ENCODE measurements at regions not wholly inside any gene's neighbourhood (a gene's known extent, or its start where the extent isn't known, plus 50 kb on each side); places are given as distances from the start of the nearest gene placed in this dataset.

GRCh38 chr2:238989484-238989883, 141.6 kb downstream of the TWIST2 start:
- Mint-ChIP-seq H3K4me3 (no peak overlapping the region), H3K36me3 (no peaks in the 10 kb centered on the region), H3K4me1 (no peaks in the 10 kb centered on the region), H3K27ac (no peak overlapping the region), H3K27me3 (peaks cover 13% of the 10 kb centered on the region), H3K9me3 (ENCODE audit: low read depth) (peaks cover 3% of the 10 kb centered on the region)
- DNase-seq = no peak
- CTCF ChIA-PET = no interaction called here
- no peak for ATAC-seq

GRCh38 chr2:238994432-238994831, 146.5 kb downstream of the TWIST2 start:
- H3K9me3 Mint-ChIP-seq (ENCODE audit: low read depth) = peaks cover 3% of the 10 kb centered on the region
- H3K27me3 Mint-ChIP-seq = peaks cover 18% of the 10 kb centered on the region
- ATAC-seq = no peak
- no peak for DNase-seq
- CTCF ChIA-PET = no interaction called here
- no peaks in the 10 kb centered on the region for H3K4me1 Mint-ChIP-seq
- no peak overlapping the region for H3K27ac Mint-ChIP-seq
- no peak overlapping the region for H3K4me3 Mint-ChIP-seq
- H3K36me3 Mint-ChIP-seq = no peaks in the 10 kb centered on the region

DNA sequence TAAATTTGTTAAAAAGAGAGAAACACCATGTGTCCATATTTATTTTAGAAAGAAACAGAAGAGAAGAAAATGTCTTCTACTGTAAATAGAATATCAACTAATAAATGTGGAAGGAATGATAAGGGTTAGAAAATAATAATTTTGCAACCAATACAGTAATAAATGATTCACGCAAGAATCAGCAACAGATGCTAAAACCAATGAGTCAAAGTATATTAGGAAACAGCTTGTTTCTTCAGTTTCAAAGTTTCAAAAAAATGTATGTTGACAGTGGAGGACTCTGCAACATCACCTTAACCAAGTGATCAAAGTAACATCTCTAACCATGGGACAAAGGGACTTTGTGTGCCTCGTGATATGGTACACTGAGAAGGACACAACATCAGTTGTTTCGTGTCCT, 147.0 kb downstream of the TWIST2 start:
- H3K27ac Mint-ChIP-seq = no peak overlapping the region
- H3K36me3 Mint-ChIP-seq = no peaks in the 10 kb centered on the region
- CTCF ChIA-PET = no interaction called here
- H3K4me1 Mint-ChIP-seq = no peaks in the 10 kb centered on the region
- H3K9me3 Mint-ChIP-seq (ENCODE audit: low read depth) = peaks cover 3% of the 10 kb centered on the region
- ATAC-seq (no peak), DNase-seq (no peak)
- peaks cover 18% of the 10 kb centered on the region for H3K27me3 Mint-ChIP-seq
- H3K4me3 Mint-ChIP-seq = no peak overlapping the region

GRCh38 chr2:238995634-238996033, 147.7 kb downstream of the TWIST2 start:
- CTCF ChIA-PET = no interaction called here
- Mint-ChIP-seq H3K27ac (no peak overlapping the region), H3K4me3 (no peak overlapping the region), H3K9me3 (ENCODE audit: low read depth) (peaks cover 3% of the 10 kb centered on the region), H3K36me3 (no peaks in the 10 kb centered on the region), H3K27me3 (peaks cover 18% of the 10 kb centered on the region), H3K4me1 (no peaks in the 10 kb centered on the region)
- ATAC-seq (no peak), DNase-seq (no peak)

GRCh38 chr2:238996331-238997136, 148.6 kb downstream of the TWIST2 start:
- no peak overlapping the region for H3K4me3 Mint-ChIP-seq
- no peak overlapping the region for H3K27ac Mint-ChIP-seq
- H3K27me3 Mint-ChIP-seq = peaks cover 13% of the 10 kb centered on the region
- ATAC-seq = no peak
- H3K4me1 Mint-ChIP-seq = no peaks in the 10 kb centered on the region
- CTCF ChIA-PET = no interaction called here
- H3K36me3 Mint-ChIP-seq = no peaks in the 10 kb centered on the region
- DNase-seq = no peak
- H3K9me3 Mint-ChIP-seq (ENCODE audit: low read depth) = peaks cover 3% of the 10 kb centered on the region

DNA sequence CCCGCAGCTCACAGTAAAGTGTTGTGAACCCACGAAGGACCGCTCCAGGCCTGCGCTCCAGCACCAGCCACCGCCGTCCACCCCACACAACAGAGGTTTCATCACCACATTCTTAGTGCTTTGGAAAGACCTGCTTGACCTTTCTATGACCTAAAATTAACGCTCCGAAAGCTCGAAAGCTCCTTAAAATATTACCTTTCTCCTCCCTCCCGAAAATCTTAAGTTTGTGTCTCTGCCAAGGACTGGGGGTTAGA, 149.2 kb downstream of the TWIST2 start:
- no peaks in the 10 kb centered on the region for H3K36me3 Mint-ChIP-seq
- CTCF ChIA-PET = no interaction called here
- no peak for DNase-seq
- H3K9me3 Mint-ChIP-seq (ENCODE audit: low read depth) = peaks cover 3% of the 10 kb centered on the region
- peaks cover 15% of the 10 kb centered on the region for H3K27me3 Mint-ChIP-seq
- H3K4me3 Mint-ChIP-seq = no peak overlapping the region
- H3K4me1 Mint-ChIP-seq = no peaks in the 10 kb centered on the region
- no peak for ATAC-seq
- H3K27ac Mint-ChIP-seq = no peak overlapping the region

- ATAC-seq = no peak
These were observed 149.8 kb downstream of the TWIST2 start for GRCh38 chr2:238997684-238998083.

More at GRCh38 chr2:238997684-238998083, 149.8 kb downstream of the TWIST2 start:
- Mint-ChIP-seq H3K4me3 (no peak overlapping the region), H3K27me3 (peaks cover 14% of the 10 kb centered on the region), H3K36me3 (no peaks in the 10 kb centered on the region), H3K27ac (no peak overlapping the region), H3K4me1 (no peaks in the 10 kb centered on the region), H3K9me3 (ENCODE audit: low read depth) (peaks cover 3% of the 10 kb centered on the region)
- CTCF ChIA-PET = no interaction called here
- no peak for DNase-seq
